ENCODE measurements at regions not wholly inside any gene's neighbourhood (a gene's known extent, or its start where the extent isn't known, plus 50 kb on each side); places are given as distances from the start of the nearest gene placed in this dataset.

DNA sequence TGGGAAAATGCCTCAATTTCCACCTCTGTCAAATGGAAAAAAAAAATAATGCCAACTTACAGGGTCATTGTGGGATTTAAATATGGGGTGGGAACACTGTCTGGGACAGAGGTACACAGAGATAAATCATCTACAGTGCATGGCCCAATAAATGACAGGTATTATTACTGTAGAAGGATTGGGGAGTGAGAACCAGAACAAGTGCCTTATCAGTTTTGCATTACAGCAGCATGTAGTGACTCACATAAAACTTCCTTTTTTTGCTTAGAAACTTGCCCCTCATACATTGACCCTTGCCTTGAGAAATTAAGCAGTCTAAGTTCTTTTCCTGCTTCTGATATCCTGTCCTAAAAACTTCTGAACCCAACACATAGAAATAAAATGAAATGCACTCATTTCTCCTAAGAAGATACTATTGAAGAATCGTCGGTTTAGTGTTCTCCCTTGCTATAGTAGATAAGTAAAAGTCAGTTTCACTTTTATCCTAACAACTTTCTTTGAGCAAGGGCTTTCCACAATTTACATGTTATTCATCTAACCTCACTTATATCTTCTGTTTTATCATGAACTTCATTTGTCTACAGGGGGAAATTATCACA lies 121.0 kb upstream of the HAAO start:
- no peak for DNase-seq

DNA sequence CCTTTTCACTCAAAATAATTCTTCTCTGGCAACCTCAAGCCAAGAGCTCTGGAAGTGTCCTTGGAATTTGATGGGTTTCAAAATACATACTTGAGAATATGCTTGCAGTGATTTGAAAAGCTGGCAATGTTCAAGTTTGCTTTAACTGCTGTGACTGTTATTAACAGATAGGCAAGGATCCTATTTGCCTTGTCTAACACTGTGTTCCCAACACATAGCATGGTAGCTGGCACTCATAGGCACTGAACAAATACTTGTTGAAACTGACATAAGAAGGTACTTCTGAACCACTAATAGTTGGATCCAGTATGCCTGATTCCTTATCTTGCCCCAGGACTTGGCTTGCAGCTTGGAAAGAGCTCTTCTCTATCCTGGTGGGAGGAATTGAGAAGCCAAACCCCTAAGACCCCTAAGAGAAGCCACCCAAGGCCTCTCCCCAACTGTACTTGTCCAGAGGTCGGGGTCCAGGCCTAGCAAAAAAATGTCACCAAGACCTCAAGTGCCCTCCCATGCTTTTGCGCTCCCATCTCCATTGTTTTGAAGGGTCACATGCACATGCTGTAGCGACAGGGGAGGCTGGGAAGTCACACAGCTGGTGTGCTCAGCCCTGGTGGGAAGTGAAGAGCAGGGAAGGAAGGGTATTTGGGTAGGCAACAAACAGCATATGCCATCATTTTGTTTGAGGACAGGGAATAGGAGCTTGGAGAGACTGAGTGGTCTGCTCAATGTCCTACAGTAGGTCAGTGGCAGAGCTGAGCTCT lies 118.4 kb upstream of the HAAO start:
- no peak for DNase-seq

GRCh38 chr2:42909966-42910365 lies 117.6 kb upstream of the HAAO start:
- DNase-seq = no peak

DNA sequence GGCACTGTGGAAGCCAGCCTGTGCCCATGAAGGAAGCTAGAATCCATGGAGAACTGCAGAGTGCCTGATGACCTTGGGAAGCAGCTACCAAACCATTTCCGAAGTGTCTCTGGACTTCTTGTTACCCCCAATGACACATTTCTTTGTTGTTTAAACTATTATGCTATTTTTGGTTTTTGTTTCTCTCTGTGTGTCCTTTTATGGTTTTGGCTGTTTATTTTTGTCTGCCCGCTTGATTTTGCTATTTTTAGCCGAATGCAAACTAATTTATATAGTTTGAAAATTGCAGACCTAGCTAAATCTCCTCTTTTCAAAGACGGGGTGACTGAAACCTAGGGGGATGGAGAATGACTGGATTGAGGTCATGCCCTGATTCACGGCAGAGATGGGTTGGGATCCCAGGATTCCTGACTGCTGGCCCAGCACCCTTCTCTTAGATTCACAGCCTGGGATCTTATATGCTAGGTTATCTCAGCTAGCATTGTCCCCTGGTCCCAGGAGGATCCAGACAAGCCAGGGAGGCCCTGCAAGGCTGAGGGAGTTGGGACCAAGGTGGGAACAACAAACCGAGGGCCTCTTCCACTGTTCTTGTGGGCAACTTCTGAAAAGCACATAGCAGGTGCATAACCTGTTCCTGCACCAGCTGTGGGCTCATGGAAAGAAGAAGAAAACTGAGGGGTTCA lies 116.3 kb upstream of the HAAO start:
- DNase-seq = no peak

DNA sequence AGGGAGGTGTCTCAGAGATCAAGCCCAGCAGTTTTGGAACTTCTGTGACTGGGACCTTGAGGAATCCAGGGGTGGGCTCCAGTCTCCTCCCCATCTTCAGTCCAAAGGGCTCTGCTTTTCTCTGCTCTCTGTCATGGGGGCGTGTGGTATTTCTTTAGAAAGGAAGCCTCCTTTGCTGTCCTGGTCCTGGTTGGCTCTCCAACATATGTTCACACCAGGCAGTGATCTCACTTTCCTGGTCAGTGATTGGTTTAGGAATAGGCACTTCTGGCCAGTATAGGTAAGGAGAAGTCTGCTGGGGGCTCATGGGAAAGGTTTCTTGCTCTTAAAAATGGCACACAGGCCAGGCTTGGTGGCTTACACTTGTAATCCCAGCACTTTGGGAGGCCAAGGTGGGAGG lies 115.5 kb upstream of the HAAO start:
- no peak for DNase-seq

DNA sequence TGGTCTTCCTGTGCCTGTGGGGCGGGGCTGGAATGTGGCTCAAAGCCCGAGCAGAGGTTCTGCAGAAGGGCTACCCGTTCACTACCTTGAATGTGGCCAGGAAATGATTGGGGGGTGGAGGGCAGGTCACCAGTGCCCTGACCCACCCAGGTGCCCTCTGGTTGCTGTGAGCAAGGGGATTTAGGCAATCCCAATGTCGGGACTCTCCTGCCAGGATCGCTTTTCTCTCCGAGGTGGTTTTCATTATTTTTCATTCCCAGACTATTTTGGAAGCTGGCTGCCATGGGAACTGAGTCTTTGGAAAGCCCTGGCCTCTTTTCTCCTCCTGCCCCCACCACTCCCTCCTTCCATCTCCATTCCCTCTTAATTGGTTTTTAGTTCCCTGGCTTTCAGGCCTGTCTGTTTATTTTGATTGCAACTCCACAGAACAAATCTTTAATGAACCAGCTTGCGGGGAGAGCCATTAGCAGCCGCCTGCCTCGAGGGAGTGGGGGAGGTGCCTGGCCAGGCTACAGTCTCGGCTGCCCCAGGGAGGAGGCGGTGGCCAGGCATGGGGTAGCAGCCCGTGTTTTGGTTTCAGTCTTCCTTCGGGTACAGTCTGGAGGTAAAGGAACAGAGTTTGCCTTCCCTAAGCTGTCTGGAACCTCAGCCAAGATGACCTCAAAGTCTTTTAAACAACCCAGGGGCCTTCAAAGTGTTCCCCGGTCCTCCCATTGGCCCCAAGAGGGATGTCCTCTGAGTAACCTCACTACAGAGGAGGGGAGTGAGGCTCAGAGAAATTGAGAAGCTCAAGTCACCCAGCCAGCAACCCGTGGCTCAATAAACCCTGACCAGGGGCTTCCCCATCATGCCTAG lies 114.4 kb upstream of the HAAO start:
- DNase-seq = peak; percentile 64

DNA sequence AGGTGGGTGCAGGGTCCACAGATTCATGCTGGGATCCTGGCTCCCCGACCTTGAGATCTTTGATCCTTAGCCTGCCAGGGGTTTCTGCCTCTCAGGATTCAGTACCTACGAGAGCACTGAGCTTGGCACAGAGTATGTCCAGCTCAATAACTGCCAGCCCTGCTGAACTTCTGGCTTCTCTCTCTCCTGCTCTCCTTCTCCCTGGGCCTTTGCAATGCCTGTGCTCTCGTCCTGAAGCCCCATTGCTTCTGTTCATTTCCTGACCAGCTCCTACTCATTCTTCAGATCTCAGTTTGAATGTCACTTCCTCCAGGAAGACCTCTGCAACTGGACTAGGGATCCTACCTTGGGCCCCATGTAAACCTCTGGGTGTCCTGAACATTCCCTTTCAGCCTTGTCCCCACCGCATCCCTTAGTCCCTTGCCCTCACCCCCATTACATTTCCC lies 113.8 kb upstream of the HAAO start:
- DNase-seq = no peak

DNA sequence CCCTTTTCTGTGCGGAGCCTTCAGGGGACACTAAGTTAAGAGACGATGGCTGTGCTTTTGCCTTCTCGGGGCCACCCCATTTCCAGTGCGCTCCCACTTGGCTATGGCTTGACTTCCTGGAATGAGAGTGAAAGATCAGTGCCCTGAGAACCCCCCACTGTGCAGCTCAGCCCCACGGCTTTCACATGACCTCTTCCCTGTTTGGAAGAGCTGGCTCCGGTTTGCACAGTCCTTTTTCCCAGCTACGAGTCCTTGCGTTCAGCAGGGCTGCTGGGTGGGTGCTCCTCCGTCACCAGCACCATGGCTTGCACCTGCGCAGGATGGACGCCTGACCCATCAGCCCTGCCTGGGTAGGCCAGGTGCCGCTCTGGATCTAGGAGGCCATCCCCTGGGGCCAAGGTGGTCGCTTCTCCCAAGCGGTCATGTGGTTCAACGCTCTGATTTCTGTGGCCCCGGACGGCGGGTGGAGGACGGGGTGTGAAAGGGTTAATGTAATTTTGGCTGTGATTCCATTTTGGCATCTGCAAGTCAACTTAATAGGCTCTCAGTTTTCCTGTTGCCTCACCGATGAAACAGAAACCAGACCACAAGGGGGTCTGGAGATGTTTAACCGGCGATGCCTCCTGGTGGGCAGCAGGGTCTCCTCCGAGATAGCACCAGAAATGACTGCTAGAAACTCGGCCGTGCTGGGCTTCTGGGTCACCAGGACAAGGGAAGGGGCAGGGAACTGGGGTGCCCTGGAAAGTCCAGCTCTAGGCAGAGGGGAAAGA lies 113.1 kb upstream of the HAAO start:
- DNase-seq = peak; percentile 27

DNA sequence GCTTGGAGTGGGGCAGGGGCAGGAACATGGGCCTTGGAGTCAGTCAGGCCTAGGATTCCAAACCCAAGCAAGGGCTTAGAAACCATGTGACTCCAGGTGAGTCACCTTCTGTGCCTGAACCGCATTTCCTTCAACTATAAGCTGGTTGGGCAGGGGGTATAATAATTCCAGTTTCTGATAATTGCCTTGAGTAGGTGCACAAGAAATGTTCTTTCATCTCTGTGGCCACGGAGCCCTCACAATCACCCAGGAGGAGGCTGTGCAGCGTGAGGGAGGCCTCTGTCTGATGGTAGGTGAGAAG lies 112.1 kb upstream of the HAAO start:
- DNase-seq = no peak

GRCh38 chr2:42903821-42904575 lies 111.6 kb upstream of the HAAO start:
- DNase-seq = no peak

DNA sequence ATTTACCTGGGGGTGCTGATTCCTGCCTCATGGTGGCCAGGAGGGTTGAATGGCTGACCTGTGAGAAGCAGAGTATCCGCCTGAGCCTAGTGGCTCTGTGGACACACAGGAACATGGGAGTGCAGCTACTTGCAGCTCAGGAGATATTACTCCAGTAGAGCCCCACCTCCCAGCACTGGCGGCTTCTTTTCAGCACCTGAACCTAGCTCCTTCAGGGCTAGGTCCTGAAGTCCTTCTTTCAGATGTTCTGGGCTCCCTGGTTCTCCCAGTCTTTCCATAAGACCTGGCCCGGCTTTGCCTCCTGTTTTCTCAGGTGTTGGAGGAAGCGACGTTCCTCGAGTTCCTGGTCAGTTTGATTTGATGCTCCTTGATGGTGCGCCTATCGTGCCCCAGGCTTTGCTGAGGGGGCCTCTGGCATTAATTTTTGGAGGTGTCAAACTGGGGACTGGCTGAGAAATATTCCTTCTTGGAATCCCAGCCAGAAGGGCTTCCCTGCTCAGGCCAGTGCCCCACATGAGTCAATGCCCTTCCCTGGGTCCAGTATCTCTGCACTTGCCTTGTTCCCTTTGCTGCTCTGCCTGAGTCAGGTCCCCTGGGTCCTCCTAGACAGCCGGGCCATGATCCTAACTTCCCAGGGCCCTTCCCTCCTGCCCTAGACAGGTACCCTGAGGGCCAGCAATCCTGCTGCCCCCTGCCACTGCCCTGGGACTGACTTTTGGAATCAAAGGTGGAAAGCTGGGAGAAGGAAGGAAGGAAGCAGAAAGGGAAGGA lies 110.7 kb upstream of the HAAO start:
- no peak for DNase-seq

DNA sequence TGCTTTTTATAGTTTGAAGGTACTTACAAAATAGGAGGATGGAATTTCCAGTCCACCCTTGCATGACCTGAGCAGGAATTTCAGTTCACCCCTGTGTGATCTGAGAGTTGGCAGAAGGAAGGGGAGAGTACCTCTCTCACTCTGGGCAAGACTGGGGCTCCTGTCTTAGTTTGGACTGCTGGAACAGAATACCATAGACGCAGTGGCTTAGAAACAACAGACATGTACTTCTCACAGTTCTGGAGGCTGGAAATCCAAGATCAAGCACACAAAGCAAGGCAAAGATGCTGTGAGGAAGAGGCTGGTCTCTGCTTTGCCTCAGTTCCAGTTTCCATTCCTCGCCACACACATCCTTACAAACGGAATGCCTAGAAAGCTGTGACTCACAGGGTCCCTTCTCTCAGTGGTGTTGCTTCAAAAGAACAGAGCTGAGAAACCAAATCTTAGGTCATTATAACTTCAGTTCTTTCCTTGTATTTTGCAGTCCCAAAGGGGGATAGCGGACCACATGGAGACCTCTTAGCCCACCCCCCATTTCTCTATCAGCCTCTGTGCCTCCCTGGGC lies 108.8 kb upstream of the HAAO start:
- no peak for DNase-seq

DNA sequence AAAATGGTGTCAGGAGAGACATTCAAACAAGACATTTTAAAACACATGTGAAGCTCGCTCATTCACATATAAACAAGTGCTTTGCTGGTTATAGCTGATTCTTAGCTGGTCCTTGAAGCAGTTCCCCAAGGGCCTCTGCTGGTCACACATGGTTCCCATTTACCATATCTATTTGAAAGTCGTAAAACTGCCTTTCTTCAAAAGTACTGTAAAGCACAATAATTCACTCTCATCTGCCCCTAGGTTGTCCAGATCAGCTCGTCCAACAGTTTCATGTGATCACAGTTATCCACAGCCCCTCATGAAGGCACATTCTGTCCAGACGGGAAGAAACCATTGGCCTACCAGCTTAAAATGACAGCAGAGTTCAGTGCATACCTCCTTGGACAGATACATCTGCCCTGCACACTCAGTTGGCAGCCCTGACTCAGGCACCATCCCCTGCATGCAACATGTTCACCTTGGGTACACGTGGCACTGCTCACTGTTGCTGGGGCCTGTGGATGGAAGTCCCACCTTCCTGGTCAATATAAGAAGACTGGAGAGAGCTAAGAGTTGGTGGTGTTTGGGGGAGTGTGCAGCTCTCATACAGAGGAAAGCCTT lies 108.0 kb upstream of the HAAO start:
- DNase-seq = no peak

DNA sequence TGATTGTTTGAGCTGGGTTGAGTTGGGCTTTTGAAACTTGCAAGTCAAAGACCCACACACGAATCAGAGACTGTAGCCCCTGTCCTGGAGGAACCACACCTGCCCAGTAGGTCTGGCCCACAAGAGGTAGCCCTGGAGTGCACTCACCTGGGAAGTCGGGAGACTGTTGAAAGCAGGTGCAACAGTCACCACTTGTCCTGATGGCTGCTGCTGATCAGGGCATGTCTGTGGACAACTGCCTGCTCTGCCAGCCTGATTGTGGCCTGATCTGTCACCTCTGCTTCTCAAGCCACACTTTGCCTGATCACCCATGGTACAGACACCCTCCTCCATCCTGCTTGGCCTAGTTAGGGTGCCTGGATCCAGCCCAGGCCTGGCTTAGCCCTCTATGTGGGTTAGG lies 105.0 kb upstream of the HAAO start:
- no peak for DNase-seq

DNA sequence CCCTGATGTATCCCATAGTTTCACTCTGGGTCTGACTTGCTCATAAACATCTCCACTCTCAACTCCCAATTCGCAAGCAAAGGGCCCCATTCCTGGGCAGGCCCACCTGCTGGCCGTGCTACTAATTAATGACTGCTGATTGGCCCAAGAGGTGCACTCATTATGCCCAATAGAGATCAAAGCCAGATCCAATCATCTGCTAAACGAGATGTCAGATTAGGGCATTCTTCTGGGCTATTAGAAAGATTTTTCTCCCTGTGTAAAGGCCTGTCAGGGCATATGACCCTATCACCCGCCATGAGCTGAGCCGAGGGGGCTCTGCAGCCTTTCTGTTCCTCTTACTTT lies 103.4 kb upstream of the HAAO start:
- no peak for DNase-seq

DNA sequence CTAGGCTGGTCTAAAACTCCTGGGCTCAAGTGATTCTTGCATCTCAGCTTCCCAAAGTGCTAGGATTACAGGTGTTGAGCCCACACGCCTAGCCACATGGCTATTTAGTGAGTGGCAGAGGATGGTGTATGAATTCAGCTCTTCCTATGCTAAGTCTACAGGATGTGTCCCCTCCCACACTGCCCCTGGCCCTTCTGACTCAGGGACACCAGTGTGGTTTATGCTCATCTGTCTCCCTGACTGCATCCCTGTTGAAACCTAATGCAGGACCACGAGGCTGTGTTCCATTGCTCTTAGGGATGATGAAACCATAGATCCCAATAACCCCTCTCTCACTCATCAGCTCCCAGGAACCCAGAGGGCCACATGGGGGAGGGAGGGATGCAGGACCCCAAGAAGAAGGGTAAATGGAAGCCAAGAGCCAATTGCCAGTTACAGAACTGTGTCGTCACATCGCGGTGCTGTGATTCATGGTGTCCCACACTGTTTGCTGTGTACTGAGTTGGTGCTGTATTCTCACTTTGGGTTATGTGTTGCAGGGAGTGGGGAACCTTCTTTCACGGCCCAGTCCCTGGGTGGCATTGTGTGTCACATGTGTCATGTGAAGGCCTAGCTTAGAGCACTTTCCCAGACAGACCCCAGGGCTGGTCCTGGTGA lies 102.9 kb upstream of the HAAO start:
- no peak for DNase-seq

- no peak for DNase-seq
Observed at GRCh38 chr2:42893047-42893758, 100.8 kb upstream of the HAAO start.

DNA sequence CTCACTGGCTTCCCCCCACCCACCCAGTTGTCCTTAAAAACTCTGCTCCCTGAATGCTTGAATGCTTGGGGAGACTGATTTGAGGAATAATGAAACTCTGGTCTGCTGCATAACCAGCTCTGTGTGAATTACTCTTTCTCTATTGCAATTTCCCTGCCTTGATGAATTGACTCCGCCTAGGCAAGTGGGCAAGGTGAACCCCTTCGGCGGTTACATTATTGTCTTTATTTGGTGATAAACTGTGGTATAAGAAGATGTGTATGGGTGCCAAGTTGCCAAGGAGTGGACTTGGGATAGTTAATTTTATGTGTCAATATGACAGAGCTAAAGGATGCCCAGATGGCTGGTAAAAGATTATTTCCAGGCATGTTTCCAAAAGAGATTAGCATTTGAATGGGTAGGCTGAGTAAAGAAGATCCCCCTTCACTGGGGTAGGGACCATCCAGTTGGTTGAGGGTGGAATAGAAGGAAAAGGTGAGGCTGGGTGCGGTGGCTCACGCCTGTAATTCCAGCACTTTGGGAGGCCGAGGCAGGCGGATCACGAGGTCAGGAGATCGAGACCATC lies 98.5 kb upstream of the HAAO start:
- peak; percentile 88 for DNase-seq
